Adrenal gland (tissue), 9 donors: ENCODE measurements at regions not wholly inside any gene's neighbourhood (a gene's known extent, or its start where the extent isn't known, plus 50 kb on each side); places are given as distances from the start of the nearest gene placed in this dataset.

Source experiments
- DNase-seq, 7 donors: peaks; one replicate each; pipeline ENCODE4 v3.0.0-alpha.2; 2019 to 2020
- H3K27ac ChIP-seq, 5 donors: fragments of 200-600 bp; sonication (generic) in 4 of 5; 1 replicate in 3 of 5; 2 replicates in 2 of 5; pipeline versions ENCODE4 v1.5.1 to v1.8.0; 2016 to 2020; ENCODE audit warnings: mild to moderate bottlenecking in 1 of 5
- H3K27me3 ChIP-seq: fragments of 200-600 bp; 2 replicates; pipeline ENCODE4 v1.8.0; 2021
- H3K36me3 ChIP-seq, 2 donors: fragments of 200-600 bp; replicated peaks in 1 of 2; 1 replicate in 1 of 2; 2 replicates in 1 of 2; pipeline versions ENCODE4 v1.5.1 to v1.8.0; 2018 to 2022
- H3K4me1 ChIP-seq, 2 donors: fragments of 200-600 bp; replicated peaks in 1 of 2; 1 replicate in 1 of 2; 2 replicates in 1 of 2; pipeline versions ENCODE4 v1.5.1 to v1.8.0; 2018 to 2021
- H3K4me3 ChIP-seq, 4 donors: fragments of 200-600 bp; sonication (generic) in 3 of 4; one replicate each; pipeline ENCODE4 v1.5.1; 2016 to 2018
- H3K9me3 ChIP-seq, 3 donors: fragments of 200-600 bp; sonication (generic) in 1 of 3; replicated peaks in 1 of 3; 1 replicate in 2 of 3; 2 replicates in 1 of 3; pipeline versions ENCODE4 v1.5.1 to v1.8.0; 2016 to 2021
- POLR2A ChIP-seq, 2 donors: fragments of 450-650 bp; IDR thresholded peaks; one replicate each; pipeline ENCODE4 v1.6.1; 2017; ENCODE audit warnings: antibody characterized with exemption in 2 of 2, mild to moderate bottlenecking in 2 of 2, moderate library complexity in 1 of 2
- WGBS, 4 donors: extraction: QIAGEN DNeasy Blood & Tissue Kit in 2 of 4; methylation state at CpG; one replicate each; pipeline versions ENCODE4 v1.1.5 to v1.1.7; 2013 to 2017; 5-methylcytosine and 5-hydroxymethylcytosine counted together
- intact Hi-C, 2 donors: fragments of 100-400 bp; cut with DNase I; formaldehyde crosslinking; loops; one replicate each; pipeline versions ENCODE4 v1.14.1 to v1.15.0; 2022 to 2023
- TF ChIP-seq, protein P1 (sequence below), 6 experiments: fragments of 450-650 bp in 4 of 6; fragments of 200-600 bp in 2 of 6; sonication (generic) in 1 of 6; IDR thresholded peaks; 1 replicate in 5 of 6; 2 replicates in 1 of 6; pipeline versions ENCODE4 v1.5.1 to v1.8.0; 2016 to 2021; ENCODE audit warnings: antibody characterized with exemption in 6 of 6, mild to moderate bottlenecking in 2 of 6, moderate library complexity in 1 of 6
- donor health status: healthy with polysubstance abuse.
- donor health status: Bipolar disorder and iron deficiency.
- donor health status: DM: yes; HTN: yes; CAD: no.
- donor health status: DM: no; HTN: no; CAD: no.
- donor health status: DM: no; HTN: no; CAD: no.

DNA sequence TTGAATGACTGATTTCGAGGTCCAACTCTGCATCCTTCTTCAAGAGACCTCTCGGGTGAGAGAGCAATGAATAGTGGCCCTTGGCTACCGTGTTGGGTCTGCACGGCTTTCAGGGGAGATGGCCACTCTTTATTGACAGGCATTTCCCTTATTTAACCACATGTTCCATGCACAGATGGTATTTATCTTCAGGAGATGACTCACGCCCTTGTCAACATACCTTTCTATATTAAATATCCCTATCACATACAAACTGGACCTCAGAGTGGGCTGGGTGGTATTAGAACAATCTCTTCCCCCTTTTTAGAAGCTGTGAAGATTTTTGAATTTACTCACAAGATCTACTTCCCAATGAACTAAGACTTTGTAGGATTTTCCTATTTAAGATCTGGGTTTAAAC lies 109.6 kb upstream of the CDC42EP3 start:
- H3K27ac ChIP-seq: no peak overlapping the region
- peaks cover 0 to 6% of the 10 kb centered on the region in 2 donors for H3K4me1 ChIP-seq
- intact Hi-C loops: no loop called here
- WGBS, 4 donors: 80 to 90% (median 86%) methylated on average over 5 of the region's 5 CpGs
- no peak overlapping the region for H3K4me3 ChIP-seq
- H3K9me3 ChIP-seq: no peaks in the 10 kb centered on the region
- TF ChIP-seq, protein P1, sequence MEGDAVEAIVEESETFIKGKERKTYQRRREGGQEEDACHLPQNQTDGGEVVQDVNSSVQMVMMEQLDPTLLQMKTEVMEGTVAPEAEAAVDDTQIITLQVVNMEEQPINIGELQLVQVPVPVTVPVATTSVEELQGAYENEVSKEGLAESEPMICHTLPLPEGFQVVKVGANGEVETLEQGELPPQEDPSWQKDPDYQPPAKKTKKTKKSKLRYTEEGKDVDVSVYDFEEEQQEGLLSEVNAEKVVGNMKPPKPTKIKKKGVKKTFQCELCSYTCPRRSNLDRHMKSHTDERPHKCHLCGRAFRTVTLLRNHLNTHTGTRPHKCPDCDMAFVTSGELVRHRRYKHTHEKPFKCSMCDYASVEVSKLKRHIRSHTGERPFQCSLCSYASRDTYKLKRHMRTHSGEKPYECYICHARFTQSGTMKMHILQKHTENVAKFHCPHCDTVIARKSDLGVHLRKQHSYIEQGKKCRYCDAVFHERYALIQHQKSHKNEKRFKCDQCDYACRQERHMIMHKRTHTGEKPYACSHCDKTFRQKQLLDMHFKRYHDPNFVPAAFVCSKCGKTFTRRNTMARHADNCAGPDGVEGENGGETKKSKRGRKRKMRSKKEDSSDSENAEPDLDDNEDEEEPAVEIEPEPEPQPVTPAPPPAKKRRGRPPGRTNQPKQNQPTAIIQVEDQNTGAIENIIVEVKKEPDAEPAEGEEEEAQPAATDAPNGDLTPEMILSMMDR (IDR thresholded peaks at IDR 0.05): no peak
- TF ChIP-seq POLR2A (IDR thresholded peaks at IDR 0.05): no peak
- H3K36me3 ChIP-seq: no peaks in the 10 kb centered on the region
- no peak for DNase-seq
- H3K27me3 ChIP-seq: no peaks in the 10 kb centered on the region

DNA sequence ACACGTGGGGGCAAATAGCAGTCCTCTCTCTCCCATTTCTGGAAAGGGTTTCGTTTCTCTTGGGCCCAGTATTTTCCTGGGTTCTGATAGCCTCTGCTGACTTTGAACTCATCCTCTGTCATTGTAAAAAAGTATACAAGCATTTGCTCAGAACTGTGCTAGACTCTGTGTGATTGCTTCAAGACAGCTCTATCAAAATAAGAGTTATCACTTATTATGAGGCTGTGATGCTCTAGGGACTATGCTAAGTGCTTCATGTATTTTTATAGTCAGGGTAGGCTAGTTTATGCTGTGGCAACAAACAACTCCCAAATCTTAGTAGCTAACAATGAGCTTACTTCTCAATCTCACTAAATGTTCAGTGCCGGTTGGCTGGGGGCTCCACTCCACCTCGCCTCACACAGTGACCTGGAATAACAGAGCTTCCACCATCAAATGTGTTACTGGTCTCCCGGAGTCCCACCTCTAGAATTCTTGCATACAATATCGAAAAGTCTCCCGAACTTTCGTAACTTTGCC lies 110.8 kb upstream of the CDC42EP3 start:
- Histone ChIP-seq H3K9me3 (no peaks in the 10 kb centered on the region), H3K4me1 (peaks cover 0 to 6% of the 10 kb centered on the region in 2 donors), H3K4me3 (no peak overlapping the region), H3K27me3 (no peaks in the 10 kb centered on the region), H3K27ac (no peak overlapping the region), H3K36me3 (no peaks in the 10 kb centered on the region)
- 83 to 90% (median 85%) methylated on average over 8 of the region's 8 CpGs for WGBS, 4 donors
- TF ChIP-seq, protein P1 (IDR thresholded peaks at IDR 0.05): no peak
- no peak for TF ChIP-seq POLR2A (IDR thresholded peaks at IDR 0.05)
- intact Hi-C loops: no loop called here
- DNase-seq: no peak

DNA sequence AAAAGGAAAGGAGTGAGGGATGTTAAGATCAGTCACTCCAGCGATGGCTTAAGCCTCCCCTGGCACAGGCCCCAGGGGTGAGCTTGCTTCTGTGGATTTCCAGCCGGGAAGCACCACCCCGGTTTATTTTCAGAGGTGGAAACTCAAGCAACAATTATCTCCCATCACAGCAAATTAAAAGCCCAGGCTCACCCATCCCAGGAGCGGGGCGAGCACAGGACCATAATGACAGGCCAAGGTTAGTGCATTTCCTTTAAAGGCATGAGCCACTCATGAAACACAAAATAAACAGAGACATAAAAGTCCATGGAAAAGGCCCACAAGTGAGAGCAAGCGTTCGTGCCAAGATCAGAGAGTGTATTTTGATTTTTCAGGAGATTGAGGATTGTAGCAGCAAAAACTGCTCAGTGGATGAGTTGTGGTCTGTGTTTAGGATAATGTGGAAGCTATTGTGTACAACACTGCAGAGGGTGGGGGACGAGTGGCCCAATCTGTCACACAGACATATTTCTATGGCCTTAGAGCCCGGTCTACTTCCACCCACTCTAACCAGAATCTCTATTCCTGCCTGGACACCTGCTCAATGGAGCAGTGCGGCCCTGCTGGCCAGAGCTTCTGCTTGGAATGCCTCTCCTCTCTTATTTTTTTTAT lies 111.4 kb upstream of the CDC42EP3 start:
- Histone ChIP-seq H3K4me3 (no peak overlapping the region), H3K27ac (no peak overlapping the region), H3K36me3 (no peaks in the 10 kb centered on the region), H3K27me3 (no peaks in the 10 kb centered on the region), H3K4me1 (peaks cover 0 to 6% of the 10 kb centered on the region in 2 donors), H3K9me3 (no peaks in the 10 kb centered on the region)
- DNase-seq: no peak
- no peak for TF ChIP-seq POLR2A (IDR thresholded peaks at IDR 0.05)
- TF ChIP-seq, protein P1 (IDR thresholded peaks at IDR 0.05): no peak
- intact Hi-C loops: no loop called here
- 75 to 83% (median 81%) methylated on average over 10 of the region's 10 CpGs for WGBS, 4 donors

DNA sequence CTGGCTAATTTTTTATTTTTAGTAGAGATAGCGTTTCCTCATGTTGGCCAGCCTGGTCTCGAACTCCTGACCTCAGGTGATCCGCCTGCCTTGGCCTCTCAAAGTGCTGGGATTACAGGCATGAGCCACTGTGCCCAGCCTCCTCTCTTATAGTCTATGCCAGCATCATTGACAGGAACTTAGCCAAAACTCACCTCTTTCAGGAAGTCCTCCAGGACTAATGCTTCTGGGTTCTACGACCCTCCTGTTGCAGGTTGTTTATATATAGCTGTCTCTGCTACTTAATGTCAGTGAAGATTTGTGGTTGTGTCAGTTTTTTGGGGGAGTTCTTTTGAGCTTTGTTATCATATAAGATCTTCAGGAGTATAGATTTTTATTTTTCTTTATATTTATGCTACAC lies 112.1 kb upstream of the CDC42EP3 start:
- peaks cover 0 to 5% (median 0%) of the 10 kb centered on the region in 3 donors for H3K9me3 ChIP-seq
- H3K4me3 ChIP-seq: no peak overlapping the region
- no peak overlapping the region for H3K27ac ChIP-seq
- intact Hi-C loops: no loop called here
- DNase-seq: no peak
- H3K36me3 ChIP-seq: no peaks in the 10 kb centered on the region
- TF ChIP-seq, protein P1 (IDR thresholded peaks at IDR 0.05): no peak
- no peak for TF ChIP-seq POLR2A (IDR thresholded peaks at IDR 0.05)
- no peaks in the 10 kb centered on the region for H3K27me3 ChIP-seq
- WGBS, 4 donors: 77 to 98% (median 92%) methylated on average over 4 of the region's 4 CpGs
- peaks cover 0 to 6% of the 10 kb centered on the region in 2 donors for H3K4me1 ChIP-seq
